ENCODE measurements at regions not wholly inside any gene's neighbourhood (a gene's known extent, or its start where the extent isn't known, plus 50 kb on each side); places are given as distances from the start of the nearest gene placed in this dataset.

GRCh38 chr9:113715086-113715485 lies 161.0 kb upstream of the ZNF618 start:
- TF ChIP-seq EZH2 (IDR thresholded peaks at IDR 0.05; ENCODE audit: borderline replicate concordance, insufficient read depth, low read length, poor library complexity, severe bottlenecking) (no peak), EP300 (conservative IDR thresholded peaks at IDR 0.05; ENCODE audit: poor library complexity, severe bottlenecking) (no peak)
- TF ChIP-seq, protein P1, sequence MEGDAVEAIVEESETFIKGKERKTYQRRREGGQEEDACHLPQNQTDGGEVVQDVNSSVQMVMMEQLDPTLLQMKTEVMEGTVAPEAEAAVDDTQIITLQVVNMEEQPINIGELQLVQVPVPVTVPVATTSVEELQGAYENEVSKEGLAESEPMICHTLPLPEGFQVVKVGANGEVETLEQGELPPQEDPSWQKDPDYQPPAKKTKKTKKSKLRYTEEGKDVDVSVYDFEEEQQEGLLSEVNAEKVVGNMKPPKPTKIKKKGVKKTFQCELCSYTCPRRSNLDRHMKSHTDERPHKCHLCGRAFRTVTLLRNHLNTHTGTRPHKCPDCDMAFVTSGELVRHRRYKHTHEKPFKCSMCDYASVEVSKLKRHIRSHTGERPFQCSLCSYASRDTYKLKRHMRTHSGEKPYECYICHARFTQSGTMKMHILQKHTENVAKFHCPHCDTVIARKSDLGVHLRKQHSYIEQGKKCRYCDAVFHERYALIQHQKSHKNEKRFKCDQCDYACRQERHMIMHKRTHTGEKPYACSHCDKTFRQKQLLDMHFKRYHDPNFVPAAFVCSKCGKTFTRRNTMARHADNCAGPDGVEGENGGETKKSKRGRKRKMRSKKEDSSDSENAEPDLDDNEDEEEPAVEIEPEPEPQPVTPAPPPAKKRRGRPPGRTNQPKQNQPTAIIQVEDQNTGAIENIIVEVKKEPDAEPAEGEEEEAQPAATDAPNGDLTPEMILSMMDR (IDR thresholded peaks at IDR 0.05; ENCODE audit: poor library complexity, severe bottlenecking), result no peak

All from neural cell (in vitro differentiated cells).